ENCODE measurements at regions not wholly inside any gene's neighbourhood (a gene's known extent, or its start where the extent isn't known, plus 50 kb on each side); places are given as distances from the start of the nearest gene placed in this dataset.

DNA sequence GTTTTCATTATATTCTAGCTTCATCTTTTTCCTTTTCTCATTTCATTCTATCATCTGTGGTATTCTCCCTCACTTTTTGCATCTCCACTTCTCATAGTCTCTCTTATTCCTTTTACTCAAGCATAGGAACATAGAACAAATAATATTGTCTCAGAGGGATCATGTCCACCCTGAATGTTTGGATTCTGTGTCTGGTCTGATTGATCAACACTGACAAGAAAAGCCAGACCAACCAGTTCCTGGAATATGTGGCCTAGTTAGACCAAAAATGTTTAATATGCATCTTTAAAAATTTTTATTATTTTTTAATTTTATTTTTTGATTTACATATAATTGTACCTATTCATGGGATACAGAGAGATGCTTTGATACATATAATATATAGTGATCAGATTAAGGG, 212.0 kb upstream of the ALCAM start:
- H3K27me3 ChIP-seq (ENCODE audit: insufficient read depth, poor library complexity, severe bottlenecking): no peaks in the 10 kb centered on the region
- no peak for DNase-seq (ENCODE audit: low read depth in 1 of 2, low spot score in 1 of 2)
- H3K27ac ChIP-seq (replicated peaks): no peak overlapping the region
- TF ChIP-seq POLR2AphosphoS5 (IDR thresholded peaks at IDR 0.05; ENCODE audit: low read depth) (no peak), SPI1 (IDR thresholded peaks at IDR 0.05; ENCODE audit: borderline replicate concordance, low read depth) (no peak), REST (IDR thresholded peaks at IDR 0.05; ENCODE audit: insufficient replicate concordance, low read depth) (no peak), GABPA (IDR thresholded peaks at IDR 0.05; ENCODE audit: low read depth) (no peak)
- TF ChIP-seq, protein P1, sequence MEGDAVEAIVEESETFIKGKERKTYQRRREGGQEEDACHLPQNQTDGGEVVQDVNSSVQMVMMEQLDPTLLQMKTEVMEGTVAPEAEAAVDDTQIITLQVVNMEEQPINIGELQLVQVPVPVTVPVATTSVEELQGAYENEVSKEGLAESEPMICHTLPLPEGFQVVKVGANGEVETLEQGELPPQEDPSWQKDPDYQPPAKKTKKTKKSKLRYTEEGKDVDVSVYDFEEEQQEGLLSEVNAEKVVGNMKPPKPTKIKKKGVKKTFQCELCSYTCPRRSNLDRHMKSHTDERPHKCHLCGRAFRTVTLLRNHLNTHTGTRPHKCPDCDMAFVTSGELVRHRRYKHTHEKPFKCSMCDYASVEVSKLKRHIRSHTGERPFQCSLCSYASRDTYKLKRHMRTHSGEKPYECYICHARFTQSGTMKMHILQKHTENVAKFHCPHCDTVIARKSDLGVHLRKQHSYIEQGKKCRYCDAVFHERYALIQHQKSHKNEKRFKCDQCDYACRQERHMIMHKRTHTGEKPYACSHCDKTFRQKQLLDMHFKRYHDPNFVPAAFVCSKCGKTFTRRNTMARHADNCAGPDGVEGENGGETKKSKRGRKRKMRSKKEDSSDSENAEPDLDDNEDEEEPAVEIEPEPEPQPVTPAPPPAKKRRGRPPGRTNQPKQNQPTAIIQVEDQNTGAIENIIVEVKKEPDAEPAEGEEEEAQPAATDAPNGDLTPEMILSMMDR (IDR thresholded peaks at IDR 0.05; ENCODE audit: insufficient read depth, low read length): no peak
- H3K4me3 ChIP-seq (replicated peaks; ENCODE audit: insufficient read depth, low read length): no peak overlapping the region

DNA sequence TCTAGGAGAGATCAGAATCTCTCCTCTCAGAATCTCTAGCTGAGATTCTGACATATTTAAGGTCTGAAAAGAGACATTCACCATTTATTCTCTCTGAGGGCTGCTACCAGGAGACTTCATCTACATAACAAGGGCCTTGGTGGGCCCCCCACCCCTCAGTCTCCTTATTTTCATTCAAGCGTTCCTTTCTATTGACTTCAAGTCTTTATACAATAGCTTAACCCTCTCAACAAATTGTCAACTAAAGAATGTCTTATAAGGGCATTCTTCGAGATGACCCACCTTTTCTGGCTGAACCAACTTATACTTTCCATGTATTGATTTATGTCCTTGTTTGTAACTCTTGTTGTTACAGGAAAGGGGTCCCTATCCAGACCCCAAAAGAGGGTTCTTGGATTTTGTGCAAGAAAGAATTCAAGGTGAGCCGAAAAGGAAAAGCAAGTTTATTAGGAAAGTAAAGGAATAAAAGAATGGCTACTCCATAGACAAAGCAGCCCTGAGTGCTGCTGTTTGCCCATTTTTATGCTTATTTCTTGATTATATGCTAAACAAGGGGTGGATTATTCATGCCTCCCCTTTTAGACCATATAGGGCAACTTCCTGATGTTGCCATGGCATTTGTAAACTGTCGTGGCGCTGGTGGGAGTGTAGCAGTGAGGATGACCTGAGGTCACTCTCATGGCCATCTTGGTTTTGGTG, 209.5 kb upstream of the ALCAM start:
- Histone ChIP-seq H3K4me3 (replicated peaks; ENCODE audit: insufficient read depth, low read length) (no peak overlapping the region), H3K27ac (replicated peaks) (no peak overlapping the region), H3K27me3 (ENCODE audit: insufficient read depth, poor library complexity, severe bottlenecking) (peaks cover 2% of the 10 kb centered on the region)
- no peak for TF ChIP-seq REST (IDR thresholded peaks at IDR 0.05; ENCODE audit: insufficient replicate concordance, low read depth)
- TF ChIP-seq, protein P1 (IDR thresholded peaks at IDR 0.05; ENCODE audit: insufficient read depth, low read length): no peak
- TF ChIP-seq POLR2AphosphoS5 (IDR thresholded peaks at IDR 0.05; ENCODE audit: low read depth): no peak
- TF ChIP-seq GABPA (IDR thresholded peaks at IDR 0.05; ENCODE audit: low read depth): no peak
- no peak for TF ChIP-seq SPI1 (IDR thresholded peaks at IDR 0.05; ENCODE audit: borderline replicate concordance, low read depth)
- no peak for DNase-seq (ENCODE audit: low read depth in 1 of 2, low spot score in 1 of 2)

DNA sequence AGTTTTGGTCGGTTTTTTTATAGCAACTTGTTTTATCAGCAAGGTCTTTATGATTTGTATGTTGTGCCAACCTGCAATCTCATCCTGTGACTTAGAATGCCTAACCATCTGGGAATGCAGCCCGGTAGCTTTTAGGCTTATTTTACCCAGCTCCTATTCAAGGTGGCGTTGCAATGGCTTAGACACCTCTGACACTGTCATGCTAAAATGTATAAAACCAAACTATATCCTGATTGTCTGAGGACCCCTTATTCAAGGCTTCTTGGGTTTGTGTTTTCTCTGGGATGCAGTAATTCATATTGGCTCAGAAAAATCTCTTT, 209.0 kb upstream of the ALCAM start:
- peaks cover 2% of the 10 kb centered on the region for H3K27me3 ChIP-seq (ENCODE audit: insufficient read depth, poor library complexity, severe bottlenecking)
- no peak overlapping the region for H3K4me3 ChIP-seq (replicated peaks; ENCODE audit: insufficient read depth, low read length)
- no peak for TF ChIP-seq SPI1 (IDR thresholded peaks at IDR 0.05; ENCODE audit: borderline replicate concordance, low read depth)
- no peak for TF ChIP-seq POLR2AphosphoS5 (IDR thresholded peaks at IDR 0.05; ENCODE audit: low read depth)
- no peak for TF ChIP-seq GABPA (IDR thresholded peaks at IDR 0.05; ENCODE audit: low read depth)
- TF ChIP-seq, protein P1 (IDR thresholded peaks at IDR 0.05; ENCODE audit: insufficient read depth, low read length): no peak
- no peak for TF ChIP-seq REST (IDR thresholded peaks at IDR 0.05; ENCODE audit: insufficient replicate concordance, low read depth)
- no peak for DNase-seq (ENCODE audit: low read depth in 1 of 2, low spot score in 1 of 2)
- H3K27ac ChIP-seq (replicated peaks): no peak overlapping the region

All from HL-60 (cell line).